NOMO-1 treated with dmso at 0.1 percent for 144 hours (cell line): ENCODE measurements at regions not wholly inside any gene's neighbourhood (a gene's known extent, or its start where the extent isn't known, plus 50 kb on each side); places are given as distances from the start of the nearest gene placed in this dataset.
A peak's percentile ranks its signal among the peaks of the same experiment; 100 is the strongest.

Experiments
- DNase-seq: peaks from one replicate; lab custom pipeline; 2025; ENCODE audit not compliant: unreplicated experiment; lab: John Stamatoyannopoulos, UW

DNA sequence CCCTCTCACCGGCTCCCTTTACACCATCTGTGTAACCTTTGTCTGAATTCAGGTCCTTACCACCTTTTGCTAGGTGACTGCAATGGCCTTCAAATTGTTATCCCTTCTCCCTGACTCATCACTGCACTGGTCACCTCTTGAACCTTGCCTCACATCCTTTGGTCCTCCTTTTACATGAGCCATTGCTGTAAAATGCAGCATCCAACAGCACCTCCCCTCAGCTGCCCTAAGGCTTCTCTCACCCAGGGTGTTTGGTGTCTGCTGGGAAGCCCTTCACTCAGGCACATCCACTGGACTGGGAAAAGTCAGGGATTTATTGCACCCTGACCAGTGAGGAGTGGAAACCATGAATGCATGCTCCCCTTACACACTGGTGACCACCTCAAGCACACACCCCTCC is 192.5 kb upstream of the GATB start:
- DNase-seq = no peak

- no peak for DNase-seq
Observed at GRCh38 chr4:151952711-151953254, 192.0 kb upstream of the GATB start.

DNA sequence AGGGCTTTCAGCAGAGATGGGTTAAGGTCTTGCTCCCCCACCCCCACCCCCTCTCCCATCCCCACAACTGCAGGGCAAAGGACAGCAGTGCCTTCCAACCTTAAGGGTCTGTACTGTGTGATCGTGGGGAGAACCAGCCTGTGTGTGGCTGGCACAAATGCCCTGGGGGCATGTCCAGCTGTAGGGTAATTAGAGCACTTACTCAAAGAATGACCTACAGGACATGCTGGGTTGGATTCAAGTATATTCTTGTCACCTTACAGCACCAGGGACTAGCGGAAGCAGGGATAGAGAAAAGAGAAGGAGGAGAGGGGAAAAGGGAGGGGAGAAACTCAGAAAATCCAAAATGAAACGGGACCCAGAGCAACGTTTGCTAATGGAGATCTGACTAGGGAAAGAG is 191.3 kb upstream of the GATB start:
- no peak for DNase-seq

- peak; percentile 2 for DNase-seq
Observed at GRCh38 chr4:151951671-151952050, 190.9 kb upstream of the GATB start.

- DNase-seq = no peak
Observed at GRCh38 chr4:151950993-151951670, 190.3 kb upstream of the GATB start.

DNA sequence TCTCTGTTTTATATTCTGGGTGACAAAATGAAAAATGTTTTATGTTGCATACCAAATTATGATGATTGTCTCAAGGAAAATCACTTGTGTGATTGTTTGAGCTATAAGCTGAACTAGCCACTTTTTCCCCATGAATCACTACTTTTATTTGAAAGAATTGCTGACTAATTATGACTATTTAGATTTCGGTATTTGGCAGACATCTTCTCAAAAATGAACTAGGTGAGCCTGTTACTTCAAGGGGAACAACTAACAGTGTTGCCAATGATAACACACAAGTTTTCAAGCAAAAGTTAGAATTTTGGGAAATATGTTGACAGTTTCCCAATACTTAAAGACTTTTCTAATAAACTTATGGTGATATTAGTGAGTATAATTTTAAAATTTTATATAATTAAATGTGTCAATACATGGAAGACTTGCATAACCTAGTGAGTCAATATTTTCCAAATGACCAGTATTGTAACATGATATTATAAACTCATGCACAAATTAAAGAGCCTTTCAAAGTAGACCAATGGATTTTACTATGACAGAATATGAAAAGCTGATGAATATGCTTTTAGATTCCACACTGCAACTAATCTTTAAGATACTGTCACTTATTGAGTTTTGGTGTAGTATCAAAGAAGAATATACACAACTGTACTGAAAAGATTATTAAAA is 187.7 kb upstream of the GATB start:
- DNase-seq = no peak

DNA sequence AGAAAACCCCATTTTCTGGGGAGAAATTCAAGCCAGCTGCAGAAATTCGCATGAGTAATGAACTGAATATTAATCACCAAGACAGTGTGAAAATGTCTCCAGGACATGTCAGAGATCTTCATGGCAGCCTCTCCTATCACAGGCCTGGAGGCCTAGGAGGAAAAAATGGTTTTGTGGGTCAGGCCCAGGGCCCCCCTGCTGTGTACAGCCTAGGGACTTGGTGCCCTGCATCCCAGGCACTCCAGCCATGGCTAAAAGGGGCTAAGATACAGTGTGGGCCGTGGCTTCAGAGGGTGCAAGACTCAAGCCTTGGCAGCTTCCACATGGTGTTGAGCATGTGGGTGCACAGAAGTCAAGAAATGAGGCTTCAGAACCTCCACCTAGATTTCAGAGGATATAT is 185.9 kb upstream of the GATB start:
- no peak for DNase-seq

GRCh38 chr4:151942971-151943370 is 182.2 kb upstream of the GATB start:
- no peak for DNase-seq

GRCh38 chr4:151940926-151941617 is 180.3 kb upstream of the GATB start:
- DNase-seq = peak; percentile 18

DNA sequence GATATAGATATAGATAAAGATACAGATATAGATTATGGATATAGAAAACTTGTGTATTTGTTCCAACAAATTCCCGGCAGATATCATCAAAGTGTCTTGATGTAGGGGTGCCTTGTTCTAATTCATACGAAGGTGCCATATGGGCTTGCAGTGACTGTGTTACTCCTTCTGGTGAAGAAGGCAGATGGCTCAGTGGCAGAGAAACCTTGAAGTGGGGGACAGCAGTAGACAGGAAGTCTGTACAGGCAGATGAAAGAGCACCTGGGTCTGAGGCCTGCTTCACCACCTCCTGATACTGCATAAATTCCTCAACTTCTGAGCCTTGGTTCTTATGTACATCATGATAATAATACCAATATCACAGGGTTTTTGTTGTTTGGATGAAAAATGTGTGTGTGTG is 179.5 kb upstream of the GATB start:
- DNase-seq = no peak

DNA sequence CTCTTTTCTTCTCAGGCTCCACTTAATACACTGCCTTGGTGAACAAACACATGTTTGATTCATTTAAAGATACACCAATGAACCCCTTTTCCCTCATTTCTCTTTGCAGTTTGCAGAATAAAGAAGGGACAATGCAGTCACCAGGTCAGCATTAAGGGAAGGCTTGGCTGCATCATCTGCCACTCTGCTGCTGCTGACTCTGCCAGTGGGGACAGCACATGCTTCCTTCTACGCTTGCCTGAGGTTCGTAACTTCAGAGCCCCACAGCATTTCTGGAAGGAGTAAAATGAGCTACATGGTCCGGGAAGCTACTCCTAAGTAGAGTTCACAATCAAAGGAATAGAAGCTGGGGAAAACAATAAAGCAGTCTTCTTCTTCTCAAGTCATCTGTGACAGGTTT is 178.9 kb upstream of the GATB start:
- no peak for DNase-seq

- no peak for DNase-seq
Observed at GRCh38 chr4:151935411-151935810, 174.6 kb upstream of the GATB start.

DNA sequence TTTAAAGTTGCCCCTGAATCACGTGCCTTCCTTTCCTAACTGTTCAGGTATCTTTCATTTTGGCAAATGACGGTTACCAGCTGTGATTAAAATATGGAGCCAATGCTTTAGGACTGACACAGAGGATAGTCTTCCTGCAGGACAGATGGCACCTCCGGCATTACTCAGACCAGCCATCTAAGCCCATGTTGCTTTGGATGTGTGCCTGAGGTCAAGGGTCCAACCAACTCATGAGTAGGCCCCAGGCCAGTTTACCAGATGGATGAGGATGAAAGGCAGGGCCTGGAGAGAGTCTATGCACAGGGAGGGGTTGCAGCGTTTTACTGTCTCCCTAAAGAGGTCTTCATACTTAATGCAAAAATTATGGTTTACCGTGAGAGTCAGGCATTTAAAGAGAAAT is 174.0 kb upstream of the GATB start:
- no peak for DNase-seq

GRCh38 chr4:151933122-151933827 is 172.5 kb upstream of the GATB start:
- no peak for DNase-seq

GRCh38 chr4:151931563-151931962 is 170.8 kb upstream of the GATB start:
- DNase-seq = no peak

- no peak for DNase-seq
Observed at GRCh38 chr4:151930372-151930771, 169.6 kb upstream of the GATB start.

DNA sequence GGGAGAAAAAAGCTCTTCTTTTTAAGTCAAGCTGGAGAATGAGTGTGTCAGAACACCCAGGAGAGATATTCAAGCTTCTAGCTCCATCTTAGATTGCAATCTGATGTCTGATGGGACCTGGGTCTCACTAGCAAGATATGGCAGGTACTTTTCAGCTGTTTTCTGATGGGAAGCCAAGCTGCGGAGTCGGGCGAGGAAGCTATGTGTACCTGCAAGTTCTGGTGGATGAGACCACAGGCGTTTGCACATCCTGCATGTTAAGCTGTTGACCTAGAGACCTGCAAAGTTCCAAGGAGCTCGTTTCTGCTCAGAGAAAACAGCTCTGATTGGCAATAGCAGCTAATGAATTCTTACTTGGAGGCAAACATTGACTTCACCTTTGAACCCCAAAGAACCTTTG is 167.3 kb upstream of the GATB start:
- DNase-seq = no peak

DNA sequence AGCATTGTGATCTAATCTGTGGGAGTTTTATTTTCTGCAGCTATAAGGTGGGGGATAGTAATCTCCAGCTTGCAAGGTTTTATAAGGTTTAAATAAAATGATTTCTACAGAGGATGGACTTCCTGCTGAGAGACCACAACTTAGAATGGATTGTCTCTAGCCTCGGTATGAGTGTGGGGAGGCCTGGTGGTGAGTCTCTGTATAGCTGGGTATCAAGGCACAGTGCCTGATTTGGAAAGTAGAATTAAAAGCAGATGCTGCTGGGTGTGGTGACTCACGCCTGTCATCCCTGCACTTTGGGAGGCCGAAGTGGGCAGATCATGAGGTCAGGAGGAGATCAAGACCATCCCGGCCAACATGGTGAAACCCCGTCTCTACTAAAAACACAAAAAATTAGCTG is 162.0 kb upstream of the GATB start:
- no peak for DNase-seq

DNA sequence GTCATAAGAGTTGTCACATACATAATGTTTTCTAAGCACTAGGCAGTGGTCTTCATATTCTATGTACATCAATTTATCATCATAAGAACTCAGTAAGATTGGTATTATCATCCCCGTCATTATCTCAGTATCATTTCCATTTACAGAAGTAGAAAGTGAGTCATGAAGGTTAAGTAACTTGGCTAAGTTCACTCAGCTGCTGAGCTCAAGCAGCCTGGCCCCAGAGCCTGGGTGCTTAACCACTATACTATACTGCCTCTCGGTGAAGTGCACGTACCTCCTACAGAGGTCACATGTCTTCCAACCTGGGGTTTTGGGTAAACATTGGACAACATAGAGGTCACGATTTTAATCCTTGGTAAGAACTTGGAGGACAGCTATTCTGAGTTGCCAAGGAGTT is 161.5 kb upstream of the GATB start:
- DNase-seq = no peak

- no peak for DNase-seq
Observed at GRCh38 chr4:151921811-151922210, 161.0 kb upstream of the GATB start.

DNA sequence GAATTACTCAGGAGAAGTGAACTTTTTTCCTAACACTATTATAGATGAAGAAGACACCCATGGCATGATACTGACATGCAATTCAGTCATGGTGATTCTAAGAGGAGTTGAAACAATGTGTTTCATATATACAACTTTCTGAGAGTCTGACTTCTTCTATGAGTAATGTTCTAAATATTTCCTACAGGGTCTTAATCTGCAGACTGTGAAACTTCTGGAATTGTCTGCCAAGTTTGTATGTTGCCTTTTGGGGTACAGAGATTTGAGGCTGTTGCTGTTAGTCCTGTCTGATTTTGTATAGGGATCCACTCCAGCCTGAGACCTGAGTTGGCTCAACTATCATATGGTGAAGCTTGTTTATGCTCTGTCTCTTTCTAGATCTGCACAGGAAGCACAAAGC is 160.6 kb upstream of the GATB start:
- no peak for DNase-seq
